Skin epidermis (tissue), 12 donors: ENCODE measurements at regions not wholly inside any gene's neighbourhood (a gene's known extent, or its start where the extent isn't known, plus 50 kb on each side); places are given as distances from the start of the nearest gene placed in this dataset.
"Not testable (repeated sequence)": the region's sequence is repeated elsewhere in the genome, so short reads cannot be mapped to it uniquely, and the experiment has no call there.

ENCODE experiments used
- H3K27ac ChIP-seq, 21 experiments: fragments of 200-600 bp; sonication (generic) in 11 of 21; one replicate each; pipeline ENCODE4 v1.5.0; 2020; ENCODE audit warnings: mild to moderate bottlenecking in 3 of 21, inconsistent platforms in 2 of 21, moderate library complexity in 2 of 21
- H3K4me3 ChIP-seq, 7 experiments: fragments of 200-600 bp; sonication (generic) in 2 of 7; one replicate each; pipeline ENCODE4 v1.5.0; 2020; ENCODE audit warnings: inconsistent platforms in 2 of 7, mild to moderate bottlenecking in 2 of 7, moderate library complexity in 1 of 7

DNA sequence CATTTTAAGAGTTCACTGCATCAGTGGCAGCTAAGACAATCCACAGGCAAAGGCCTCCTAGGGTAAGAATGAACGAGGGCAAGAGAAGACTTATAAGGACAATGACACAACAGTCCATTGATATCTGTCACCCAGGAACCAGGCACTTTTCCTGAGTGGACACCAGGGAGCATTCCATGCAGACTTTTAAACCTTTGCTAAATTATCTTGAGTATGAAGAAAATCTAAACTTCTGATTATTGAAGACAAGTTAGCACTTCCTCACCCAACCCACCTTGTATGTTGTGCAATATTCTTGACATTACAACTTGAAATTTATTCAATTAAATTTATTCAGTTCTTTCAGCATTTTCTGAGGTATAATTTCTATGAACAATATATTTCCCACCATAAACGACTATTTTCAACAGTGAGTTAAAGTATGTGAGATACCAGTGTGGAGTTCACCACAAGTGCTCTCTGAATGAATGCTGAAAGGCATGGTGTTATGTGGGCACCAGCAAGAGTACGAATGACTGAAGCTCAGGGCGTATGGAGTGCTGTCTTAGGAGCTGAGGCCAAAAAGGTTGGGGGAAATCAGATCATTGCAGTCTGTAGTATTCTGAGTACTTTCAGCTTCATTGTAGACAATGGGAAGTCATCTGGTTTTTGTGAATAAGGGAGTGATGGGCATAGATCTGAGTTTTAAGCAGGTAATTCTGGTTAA, 124.3 kb upstream of the LMNTD1 start:
- no peak overlapping the region for H3K4me3 ChIP-seq

DNA sequence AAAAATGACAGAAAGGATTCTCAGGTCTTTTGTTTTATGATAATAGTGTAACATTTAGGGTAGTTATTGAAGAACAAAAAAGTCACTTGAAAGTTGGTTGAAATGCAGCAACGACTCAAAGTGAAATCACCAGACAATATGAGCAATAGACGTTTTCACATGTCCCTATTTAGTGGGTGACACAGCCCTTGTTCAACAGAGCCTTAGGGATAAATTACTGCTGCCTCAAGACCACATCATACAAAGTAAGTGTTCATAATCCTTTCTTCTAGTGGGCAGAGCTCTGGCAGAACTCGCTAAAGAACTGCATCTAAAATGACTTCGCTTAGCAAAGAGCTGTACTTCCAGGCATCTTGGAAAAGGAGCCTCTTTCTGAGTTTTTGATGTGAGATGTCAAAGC, 128.5 kb upstream of the LMNTD1 start:
- no peak overlapping the region for H3K4me3 ChIP-seq
- no peak overlapping the region for H3K27ac ChIP-seq

More for the DNA sequence above, 124.3 kb upstream of the LMNTD1 start:
- no peak overlapping the region for H3K27ac ChIP-seq

DNA sequence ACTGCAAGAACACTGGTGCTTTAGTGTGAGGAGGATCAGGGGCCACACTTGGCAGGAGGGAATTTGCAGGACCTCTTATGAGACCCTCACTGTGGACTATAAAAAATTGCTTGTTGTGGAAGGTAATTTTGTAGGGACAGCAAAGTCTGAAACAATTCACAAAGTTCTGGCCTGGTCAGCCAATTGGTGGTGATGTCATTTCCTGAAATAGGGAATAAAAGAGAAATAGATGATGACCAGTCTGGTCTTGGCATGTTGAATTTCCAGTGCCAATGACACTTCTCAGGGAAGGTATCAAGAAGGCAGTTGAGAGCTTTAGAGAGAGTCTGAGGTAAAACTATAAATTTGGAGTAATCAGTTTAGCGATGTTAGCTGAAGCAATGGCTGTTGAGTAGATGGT, 129.3 kb upstream of the LMNTD1 start:
- H3K27ac ChIP-seq = no peak overlapping the region

DNA sequence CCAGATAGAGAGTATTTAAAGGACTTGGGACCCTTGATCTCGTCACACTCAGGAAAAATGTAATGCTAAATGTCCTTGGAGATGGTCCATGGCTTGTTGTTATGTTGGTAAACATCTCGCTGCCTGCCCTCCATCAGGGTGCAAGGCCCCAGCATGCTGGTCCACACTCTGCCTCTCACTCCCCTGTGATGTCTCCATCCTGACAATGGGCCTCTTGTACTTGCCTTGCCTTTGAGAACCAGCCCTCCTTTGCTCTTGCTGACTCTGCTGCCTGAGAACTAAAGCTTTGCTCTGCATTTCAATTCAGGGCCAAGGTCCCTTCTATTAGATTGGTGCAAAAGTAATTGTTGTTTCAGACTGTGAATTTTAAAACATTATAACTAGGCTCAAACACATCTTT, 131.0 kb upstream of the LMNTD1 start:
- H3K27ac ChIP-seq = no peak overlapping the region

More for the DNA sequence above, 129.3 kb upstream of the LMNTD1 start:
- H3K4me3 ChIP-seq = no peak overlapping the region

DNA sequence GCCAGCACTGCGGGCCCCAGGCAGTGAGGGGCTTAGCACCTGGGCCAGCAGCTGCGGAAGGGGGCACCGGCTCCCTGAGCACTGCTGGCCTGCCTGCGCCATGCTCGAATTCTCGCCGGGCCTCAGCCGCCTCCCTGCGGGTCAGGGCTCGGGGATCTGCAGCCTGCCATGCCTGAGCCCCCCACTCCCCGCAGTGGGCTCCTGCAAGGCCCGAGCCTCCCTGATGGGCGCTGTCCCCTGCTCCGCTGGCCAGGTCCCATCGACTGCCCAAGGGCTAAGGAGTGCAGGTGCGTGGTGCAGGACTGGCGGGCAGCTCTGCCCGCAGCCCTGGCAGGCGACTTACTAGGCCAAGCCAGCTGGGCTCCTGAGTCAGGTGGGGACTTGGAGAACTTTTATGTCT, 133.3 kb upstream of the LMNTD1 start:
- Histone ChIP-seq H3K27ac (no peak overlapping the region), H3K4me3 (no peak overlapping the region)

More for the DNA sequence above, 131.0 kb upstream of the LMNTD1 start:
- H3K4me3 ChIP-seq = no peak overlapping the region

DNA sequence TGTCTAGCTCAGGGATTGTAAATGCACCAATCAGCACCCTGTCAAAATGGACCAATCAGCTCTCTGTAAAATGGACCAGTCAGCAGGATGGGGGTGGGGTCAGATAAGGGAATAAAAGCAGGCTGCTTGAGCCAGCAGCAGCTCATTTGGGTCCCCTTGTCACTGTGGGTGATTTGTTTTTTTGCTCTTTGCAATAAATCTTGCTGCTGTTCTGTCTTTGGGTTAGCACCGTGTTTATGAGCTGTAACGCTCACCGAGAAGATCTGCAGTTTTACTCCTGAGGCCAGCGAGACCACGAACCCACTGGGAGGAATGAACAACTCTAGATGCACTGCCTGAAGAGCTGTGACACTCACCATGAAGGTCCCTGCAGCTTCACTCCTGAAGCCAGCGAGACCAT, 134.1 kb upstream of the LMNTD1 start:
- Histone ChIP-seq H3K4me3 (no peak overlapping the region), H3K27ac (no peak overlapping the region)

DNA sequence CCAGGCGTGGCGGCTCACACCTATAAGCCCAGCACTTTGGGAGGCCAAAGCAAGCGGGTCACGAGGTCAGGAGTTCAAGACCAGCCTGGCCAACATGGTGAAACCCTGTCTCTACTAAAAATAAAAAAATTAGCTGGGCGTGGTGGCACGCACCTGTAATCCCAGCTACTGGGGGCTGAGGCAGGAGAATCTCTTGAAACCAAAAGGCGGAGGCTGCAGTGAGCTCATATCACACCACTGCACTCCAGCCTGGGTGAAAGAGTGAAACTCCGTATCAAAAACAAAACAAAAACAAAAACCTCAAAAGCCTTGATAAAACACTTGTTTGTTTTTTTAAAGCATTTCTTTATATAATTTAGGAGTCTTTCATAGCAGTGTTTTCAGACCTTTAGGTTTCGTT, 135.8 kb upstream of the LMNTD1 start:
- not testable (repeated sequence) for H3K4me3 ChIP-seq, H3K27ac ChIP-seq

DNA sequence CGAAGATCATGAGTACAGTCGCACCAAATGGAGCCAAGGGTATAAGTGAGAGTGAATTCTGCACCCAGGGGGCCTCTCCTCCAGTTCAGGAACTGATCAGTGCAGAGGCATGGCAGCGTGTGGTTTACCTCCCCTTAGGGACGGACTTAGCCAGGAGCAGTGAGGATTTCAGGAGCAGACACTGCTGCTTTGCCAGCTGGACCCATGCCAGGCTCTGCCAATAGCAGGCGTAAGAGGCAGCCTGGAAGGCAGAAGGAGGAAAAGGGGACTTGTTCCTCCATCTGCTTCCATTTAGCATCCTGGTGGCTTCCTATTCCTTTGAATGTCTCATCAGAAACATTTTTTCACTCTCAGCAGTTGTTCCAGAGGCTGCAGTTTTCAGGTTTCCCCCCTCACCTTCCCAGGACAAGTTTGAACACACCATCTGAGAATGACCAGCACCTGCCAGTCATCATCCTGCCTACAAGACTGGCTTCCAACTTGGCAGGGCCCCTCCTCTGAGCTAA, 137.0 kb upstream of the LMNTD1 start:
- H3K27ac ChIP-seq = no peak overlapping the region

DNA sequence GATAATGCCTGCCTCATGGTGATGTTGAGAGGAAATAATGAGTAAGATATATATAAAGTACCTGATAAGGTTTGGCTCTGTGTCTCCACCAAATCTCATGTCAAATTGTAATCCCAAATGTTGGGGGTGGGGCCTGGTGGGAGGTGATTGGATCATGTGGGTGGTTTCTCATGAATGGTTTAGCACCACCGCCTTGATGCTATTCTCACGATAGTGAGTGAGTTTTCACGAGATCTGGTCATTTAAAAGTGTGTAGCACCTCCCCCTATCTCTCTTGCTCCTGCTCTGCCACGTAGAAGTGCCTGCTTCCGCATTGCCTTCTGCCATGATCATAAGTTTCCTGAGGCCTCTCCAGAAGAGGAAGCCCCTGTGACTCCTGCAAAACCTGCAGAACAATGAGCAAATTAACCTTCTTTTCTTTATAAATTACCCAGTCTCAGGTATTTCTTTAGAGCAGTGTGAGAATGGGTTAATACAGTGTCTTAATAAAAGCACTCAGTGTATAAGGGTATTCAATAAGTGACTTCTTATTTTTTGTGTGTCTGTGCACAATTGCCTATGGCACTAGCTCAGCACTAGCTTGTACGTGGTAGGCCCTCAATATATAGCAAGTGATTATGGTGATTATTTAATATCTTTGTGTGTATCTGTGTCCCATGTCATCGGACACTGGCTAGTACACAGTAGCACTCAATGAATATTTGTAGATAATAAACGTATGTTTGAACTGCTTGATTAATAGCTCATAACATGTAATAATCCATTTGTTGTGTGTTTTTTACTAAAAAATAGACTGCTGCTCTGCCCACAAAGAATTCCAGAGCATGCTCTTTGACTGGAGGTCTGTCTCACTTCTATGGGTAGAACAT, 138.1 kb upstream of the LMNTD1 start:
- H3K4me3 ChIP-seq = no peak overlapping the region

More for the DNA sequence above, 137.0 kb upstream of the LMNTD1 start:
- no peak overlapping the region for H3K4me3 ChIP-seq

DNA sequence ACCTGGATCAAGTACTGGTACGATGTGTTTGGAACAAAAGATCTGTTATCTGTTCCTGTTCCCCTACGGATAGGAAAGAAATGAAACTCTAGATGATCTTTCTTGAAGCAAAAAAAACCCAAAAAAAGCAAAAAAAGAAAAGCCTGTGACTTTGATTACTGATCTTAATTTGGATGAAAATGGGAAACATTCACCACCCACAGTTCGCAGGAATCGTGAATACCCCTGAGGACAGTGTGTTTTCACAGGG, 138.7 kb upstream of the LMNTD1 start:
- H3K27ac ChIP-seq = peak overlapping the region in 1 of 21 experiments; percentile 9

More for the DNA sequence above, 138.1 kb upstream of the LMNTD1 start:
- H3K27ac ChIP-seq = no peak overlapping the region

DNA sequence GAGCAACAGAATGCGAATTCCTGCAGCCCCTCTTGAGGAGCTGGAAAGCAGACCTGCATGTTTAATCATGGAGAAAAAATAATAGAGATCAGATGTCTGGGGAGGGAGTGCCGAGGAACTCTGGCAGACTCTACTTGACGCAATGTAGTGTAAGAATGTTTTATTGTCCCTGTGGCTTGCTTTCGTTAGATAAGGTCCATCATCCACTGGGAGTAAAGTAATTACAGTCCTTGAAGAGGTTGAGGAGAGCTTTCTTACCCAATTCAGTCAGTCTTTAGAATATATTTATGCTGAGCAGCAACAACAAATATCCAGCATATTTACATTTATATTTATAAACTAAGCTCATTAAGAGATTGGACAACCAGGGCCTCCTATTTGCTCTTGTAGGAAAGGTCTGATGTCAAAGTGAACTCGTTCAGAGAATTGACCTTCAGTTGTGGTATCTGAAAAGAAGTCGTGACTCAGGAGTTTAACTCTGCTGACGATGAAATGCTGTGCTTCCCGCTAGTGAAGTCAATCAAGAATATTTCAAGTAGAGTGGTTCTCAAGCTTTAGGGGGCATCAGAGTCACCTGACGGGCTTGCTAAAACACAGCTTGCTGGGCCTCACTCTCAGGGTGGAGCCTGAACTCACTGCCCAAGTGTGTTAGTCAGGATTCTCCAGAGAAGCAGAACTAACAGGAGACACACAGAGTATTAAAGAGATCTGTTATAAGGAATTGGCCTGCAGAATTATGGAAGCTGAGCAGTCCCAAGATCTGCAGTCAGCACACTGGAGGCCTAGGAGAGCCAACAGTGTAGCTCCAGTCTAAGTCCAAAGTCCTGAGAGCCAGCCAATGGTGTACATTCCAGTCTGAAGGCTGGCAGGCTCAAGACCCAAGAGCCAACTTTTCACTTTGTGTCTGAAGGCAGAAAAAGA, 139.3 kb upstream of the LMNTD1 start:
- no peak overlapping the region for H3K4me3 ChIP-seq
- peak overlapping the region in 3 of 21 experiments; percentile 6 to 28 (median 9) for H3K27ac ChIP-seq

More for the DNA sequence above, 138.7 kb upstream of the LMNTD1 start:
- no peak overlapping the region for H3K4me3 ChIP-seq

DNA sequence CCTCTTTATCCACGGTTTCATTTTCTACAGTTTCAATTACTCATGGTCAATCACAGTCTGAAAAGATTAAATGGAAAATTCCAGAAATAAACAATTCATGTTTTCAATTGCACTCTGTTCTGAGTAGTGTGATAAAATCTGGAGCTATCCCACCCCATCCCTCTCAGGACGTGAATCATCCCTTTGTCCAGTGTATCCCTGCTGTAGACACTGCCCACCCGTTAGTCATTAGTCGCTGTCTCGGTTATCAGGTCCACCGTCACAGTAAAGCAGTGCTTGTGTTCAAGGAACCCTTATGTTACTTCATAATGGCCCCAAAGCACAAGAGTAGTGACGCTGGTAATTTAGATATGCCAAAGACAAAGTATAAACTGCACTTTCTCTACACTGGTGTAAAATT, 141.0 kb upstream of the LMNTD1 start:
- H3K4me3 ChIP-seq = no peak overlapping the region
- H3K27ac ChIP-seq = peak overlapping the region in 1 of 21 experiments; percentile 13

DNA sequence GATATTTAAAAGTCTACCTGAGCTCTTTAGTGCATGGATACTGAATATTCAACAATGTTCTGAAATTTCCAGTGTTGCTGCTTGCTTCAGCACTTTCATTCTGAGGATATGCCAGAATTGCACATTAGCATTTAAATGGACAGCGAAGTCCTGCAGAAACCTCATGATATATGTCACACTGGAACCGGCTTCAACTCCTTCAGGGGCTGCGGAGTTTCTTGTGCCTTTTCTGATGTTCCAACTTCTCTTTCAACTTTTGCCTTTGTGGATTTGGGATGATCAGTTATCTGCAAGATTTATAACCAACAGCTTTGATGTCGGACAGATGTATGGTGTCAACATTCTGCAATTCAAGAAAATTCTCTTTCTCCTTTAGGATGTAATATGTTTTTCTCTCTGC, 142.5 kb upstream of the LMNTD1 start:
- H3K4me3 ChIP-seq = no peak overlapping the region
- H3K27ac ChIP-seq = no peak overlapping the region

DNA sequence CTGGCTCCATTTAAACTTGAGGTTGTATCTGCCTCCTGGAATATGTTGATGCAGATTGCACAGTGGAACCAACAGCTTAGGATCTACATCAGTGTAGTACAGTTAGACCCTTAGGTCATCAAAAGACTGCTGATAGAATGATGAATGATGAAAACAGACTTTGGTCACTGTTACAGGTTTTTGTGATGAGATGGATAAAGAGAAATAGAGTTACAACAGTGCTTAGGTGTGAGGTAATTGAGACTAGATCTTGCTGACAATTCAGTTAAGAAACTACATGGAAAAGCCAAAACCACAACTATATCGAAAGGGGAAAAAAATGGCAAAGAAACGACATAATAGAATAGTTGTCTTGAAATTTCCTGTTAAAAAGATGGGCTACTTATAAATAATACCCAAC, 145.7 kb upstream of the LMNTD1 start:
- Histone ChIP-seq H3K4me3 (no peak overlapping the region), H3K27ac (no peak overlapping the region)

DNA sequence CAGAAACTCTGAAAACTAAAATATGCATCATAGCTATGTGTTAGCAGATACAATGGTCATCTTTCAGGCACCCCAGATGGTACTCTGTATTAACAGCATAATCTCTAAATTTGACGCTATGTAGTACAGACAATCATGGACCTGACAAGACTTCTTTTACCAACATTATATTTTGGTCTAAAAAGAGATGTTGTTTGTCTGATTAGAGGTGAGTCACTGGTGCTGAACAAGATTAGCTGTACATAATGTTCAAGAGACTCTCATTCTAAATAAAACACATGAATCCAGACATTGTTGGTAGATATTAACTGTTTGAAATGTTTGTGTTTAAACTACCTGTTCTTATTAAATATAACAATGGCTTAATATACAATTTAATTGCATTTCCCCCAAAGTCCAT, 146.4 kb upstream of the LMNTD1 start:
- H3K4me3 ChIP-seq = no peak overlapping the region

DNA sequence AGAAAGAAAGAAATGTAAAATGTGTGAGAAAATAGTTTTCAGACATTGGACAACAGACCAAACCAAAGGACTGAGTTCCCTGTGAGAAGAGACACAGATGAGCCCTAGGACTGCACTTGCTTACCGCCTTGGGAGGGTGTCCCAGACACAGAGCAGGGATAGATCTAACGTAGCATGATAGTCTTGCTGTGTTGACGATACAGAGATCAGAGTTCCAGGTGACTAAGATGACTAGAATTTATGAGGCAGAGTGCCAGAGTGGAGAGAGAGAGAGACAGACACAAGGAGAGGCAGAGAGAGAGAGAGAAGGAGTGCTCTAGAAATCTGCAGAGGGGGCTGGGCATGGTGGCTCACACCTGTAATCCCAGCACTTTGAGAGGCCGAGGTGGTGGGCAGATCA, 148.2 kb upstream of the LMNTD1 start:
- H3K4me3 ChIP-seq = no peak overlapping the region
- no peak overlapping the region for H3K27ac ChIP-seq

More for the DNA sequence above, 146.4 kb upstream of the LMNTD1 start:
- no peak overlapping the region for H3K27ac ChIP-seq

DNA sequence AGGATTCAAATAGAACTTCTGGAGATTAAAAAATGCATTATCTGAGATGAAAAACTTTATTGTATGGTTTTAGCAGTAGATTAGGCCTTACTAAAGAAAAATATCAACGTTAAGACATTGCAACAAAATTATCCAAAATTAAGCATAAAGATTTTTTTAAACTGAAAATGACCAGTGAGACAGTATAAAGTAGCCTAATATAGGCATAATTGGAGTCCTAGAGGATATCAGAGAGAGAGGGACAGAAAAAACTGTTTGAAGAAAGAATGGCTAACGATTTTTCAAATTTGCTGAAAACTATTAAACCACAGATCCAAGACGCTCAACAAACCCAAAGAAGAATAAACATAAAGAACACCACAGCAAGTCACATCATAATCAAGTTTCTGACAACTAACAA, 149.5 kb upstream of the LMNTD1 start:
- Histone ChIP-seq H3K27ac (no peak overlapping the region), H3K4me3 (no peak overlapping the region)

DNA sequence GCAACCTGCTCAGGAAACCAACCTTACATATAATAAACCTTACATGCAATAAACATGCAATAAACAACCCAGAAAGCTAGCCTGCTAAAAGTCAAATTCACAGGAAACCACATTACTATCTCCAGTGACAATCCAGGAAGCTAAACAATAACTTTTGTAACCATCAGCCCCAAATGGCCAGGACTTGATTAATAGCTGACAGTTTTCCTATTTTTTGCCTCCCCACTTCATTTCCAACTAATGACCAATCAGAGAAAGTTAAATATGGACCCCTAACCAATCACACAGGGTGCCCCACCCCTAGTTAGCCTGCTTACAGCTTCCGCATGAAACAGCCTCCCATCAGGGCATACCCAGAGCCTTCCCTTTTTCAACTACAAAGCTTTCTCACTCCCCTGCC, 152.2 kb upstream of the LMNTD1 start:
- no peak overlapping the region for H3K4me3 ChIP-seq
- H3K27ac ChIP-seq = no peak overlapping the region

DNA sequence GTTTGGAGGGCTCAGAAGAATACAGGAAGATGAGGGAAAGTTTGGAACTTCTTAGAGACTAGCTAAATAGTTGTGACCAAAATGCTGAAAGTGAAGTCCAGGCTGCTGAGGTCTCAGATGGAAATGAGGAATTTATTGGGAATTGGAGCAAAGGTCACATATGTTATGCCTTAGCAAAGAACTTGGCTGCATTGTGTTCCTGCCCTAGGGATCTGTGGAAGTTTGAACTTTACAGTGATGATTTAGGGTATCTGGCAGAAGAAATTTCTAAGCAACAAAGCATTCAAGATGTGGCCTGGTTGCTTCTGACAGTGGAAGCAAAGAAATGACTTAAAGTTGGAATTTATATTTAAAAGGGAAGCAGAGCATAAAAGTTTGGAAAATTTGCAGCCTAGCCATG, 153.6 kb upstream of the LMNTD1 start:
- not testable (repeated sequence) for H3K4me3 ChIP-seq, H3K27ac ChIP-seq

DNA sequence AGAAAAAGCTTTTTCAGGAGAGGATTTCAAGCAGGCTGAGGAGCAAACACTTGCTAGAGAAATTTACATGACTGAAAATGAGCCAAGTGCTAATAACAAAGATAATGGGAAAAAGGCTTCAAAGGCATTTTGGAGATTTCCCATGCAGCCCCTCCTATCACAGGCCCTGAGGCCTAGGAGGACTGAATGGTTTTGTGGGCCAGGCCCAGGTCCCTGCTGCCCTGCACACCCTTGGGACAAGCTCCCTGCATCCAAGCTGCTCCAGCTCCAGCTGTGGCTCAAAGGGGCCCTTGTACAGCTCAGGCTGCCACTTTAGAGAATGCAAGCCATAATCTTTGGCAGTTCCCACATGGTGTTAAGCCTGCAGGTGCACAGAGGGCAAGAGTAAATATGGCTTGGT, 154.0 kb upstream of the LMNTD1 start:
- Histone ChIP-seq H3K4me3 (no peak overlapping the region), H3K27ac (no peak overlapping the region)
